Coronary artery (tissue), 2 donors: ENCODE measurements at regions not wholly inside any gene's neighbourhood (a gene's known extent, or its start where the extent isn't known, plus 50 kb on each side); places are given as distances from the start of the nearest gene placed in this dataset.

Source experiments
- DNase-seq: peaks from one replicate; pipeline ENCODE4 v3.0.0-alpha.2; 2017; ENCODE audit warnings: low spot score
- H3K27ac ChIP-seq, 2 donors: fragments of 200-600 bp; sonication (generic); one replicate each; pipeline ENCODE4 v1.5.1; 2016 to 2019
- H3K4me3 ChIP-seq: fragments of 200-600 bp; sonication (generic); 2 replicates; pipeline ENCODE4 v1.5.1; 2016; ENCODE audit warnings: mild to moderate bottlenecking, moderate library complexity
- TF ChIP-seq, protein P1 (sequence below): fragments of 200-600 bp; sonication (generic); IDR thresholded peaks from one replicate; pipeline ENCODE4 v1.5.1; 2019; ENCODE audit warnings: antibody characterized with exemption

GRCh38 chr13:73870036-73870741, 264.0 kb downstream of the KLF12 start:
- no peak for DNase-seq
- Histone ChIP-seq H3K27ac (no peak overlapping the region), H3K4me3 (no peak overlapping the region)
- TF ChIP-seq, protein P1, sequence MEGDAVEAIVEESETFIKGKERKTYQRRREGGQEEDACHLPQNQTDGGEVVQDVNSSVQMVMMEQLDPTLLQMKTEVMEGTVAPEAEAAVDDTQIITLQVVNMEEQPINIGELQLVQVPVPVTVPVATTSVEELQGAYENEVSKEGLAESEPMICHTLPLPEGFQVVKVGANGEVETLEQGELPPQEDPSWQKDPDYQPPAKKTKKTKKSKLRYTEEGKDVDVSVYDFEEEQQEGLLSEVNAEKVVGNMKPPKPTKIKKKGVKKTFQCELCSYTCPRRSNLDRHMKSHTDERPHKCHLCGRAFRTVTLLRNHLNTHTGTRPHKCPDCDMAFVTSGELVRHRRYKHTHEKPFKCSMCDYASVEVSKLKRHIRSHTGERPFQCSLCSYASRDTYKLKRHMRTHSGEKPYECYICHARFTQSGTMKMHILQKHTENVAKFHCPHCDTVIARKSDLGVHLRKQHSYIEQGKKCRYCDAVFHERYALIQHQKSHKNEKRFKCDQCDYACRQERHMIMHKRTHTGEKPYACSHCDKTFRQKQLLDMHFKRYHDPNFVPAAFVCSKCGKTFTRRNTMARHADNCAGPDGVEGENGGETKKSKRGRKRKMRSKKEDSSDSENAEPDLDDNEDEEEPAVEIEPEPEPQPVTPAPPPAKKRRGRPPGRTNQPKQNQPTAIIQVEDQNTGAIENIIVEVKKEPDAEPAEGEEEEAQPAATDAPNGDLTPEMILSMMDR = no peak

GRCh38 chr13:73865027-73865426, 269.2 kb downstream of the KLF12 start:
- TF ChIP-seq, protein P1 = no peak
- H3K27ac ChIP-seq = no peak overlapping the region

DNA sequence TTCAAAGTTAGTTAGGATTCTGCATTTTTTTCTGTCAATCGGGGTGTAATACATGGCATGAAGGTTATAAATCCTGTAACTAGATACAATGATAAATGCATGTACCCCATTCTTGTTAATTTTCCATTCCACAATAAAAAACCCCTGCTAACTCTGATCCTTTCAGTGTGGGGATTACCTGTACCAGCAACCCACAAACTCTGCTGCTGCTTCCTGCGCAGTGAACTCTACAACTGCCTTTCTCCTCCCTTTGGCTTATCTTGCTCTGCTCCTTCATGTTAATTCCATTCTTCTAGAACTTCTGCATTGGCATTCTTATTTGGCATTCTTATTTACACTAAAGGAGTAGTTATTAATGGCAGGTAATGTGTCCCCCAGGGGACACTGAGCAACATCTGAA, 273.1 kb downstream of the KLF12 start:
- DNase-seq = no peak
- H3K4me3 ChIP-seq = no peak overlapping the region
- TF ChIP-seq, protein P1 = no peak
- no peak overlapping the region for H3K27ac ChIP-seq

More at GRCh38 chr13:73865027-73865426, 269.2 kb downstream of the KLF12 start:
- H3K4me3 ChIP-seq = no peak overlapping the region
- DNase-seq = no peak

DNA sequence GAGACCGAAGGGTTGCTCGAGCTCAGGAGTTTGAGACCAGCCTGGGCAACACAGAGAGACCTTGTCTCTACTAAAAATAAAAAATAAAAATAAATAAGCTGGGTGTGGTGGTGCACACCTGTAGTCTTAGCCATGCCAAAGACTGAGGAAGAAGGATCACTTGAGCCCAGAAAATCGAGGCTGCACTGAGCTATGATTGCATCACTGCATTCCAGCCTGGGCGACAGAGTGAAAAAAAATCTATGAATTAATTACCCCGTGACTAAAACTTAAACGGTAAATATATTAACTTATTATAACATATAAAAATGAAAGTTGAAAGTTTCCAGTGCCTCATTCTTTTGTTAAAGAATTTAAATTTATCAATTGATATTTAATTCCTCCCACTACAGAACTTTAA, 273.7 kb downstream of the KLF12 start:
- no peak for DNase-seq
- Histone ChIP-seq H3K27ac (no peak overlapping the region), H3K4me3 (no peak overlapping the region)
- TF ChIP-seq, protein P1 = no peak

DNA sequence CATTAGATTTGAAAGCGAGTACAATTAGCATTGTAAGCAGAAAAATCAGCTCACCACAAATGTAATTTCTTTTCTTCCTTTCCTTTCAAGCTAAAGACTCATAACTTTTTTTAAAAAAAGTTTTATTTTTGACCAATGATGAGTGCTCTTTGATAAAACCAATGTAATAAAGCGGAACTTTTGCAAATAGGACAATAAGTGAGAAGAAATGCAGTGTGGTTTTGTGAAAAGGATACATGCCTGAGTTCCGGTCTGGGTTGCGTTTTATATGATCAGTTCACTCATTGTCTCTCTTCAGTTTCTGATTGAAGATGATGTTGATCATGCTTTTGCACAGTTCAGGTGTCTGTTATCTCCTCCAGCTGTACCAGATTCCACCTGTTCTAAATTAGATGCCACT, 274.4 kb downstream of the KLF12 start:
- Histone ChIP-seq H3K4me3 (no peak overlapping the region), H3K27ac (no peak overlapping the region)
- no peak for DNase-seq
- TF ChIP-seq, protein P1 = no peak

GRCh38 chr13:73857106-73857505, 277.1 kb downstream of the KLF12 start:
- DNase-seq = no peak
- TF ChIP-seq, protein P1 = no peak
- H3K27ac ChIP-seq = no peak overlapping the region
- no peak overlapping the region for H3K4me3 ChIP-seq

DNA sequence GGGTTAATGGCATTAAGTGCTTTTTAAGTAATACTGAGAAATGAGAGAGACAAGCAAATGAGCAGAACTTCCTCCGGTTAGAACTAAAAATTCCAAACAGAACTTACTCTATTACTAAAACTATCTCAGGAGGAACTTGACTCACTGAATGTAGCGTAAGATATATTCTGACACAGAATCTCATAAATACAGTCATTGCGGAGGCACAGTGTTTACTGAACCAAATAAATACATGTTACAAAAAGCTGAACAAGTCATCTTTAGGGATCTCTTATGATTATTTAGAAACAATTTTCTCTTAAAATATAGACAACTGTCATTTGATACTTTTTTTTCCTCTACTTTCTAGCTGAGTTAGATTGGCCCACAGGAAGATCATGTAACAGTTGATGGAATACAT, 283.1 kb downstream of the KLF12 start:
- Histone ChIP-seq H3K27ac (no peak overlapping the region), H3K4me3 (no peak overlapping the region)
- TF ChIP-seq, protein P1 = no peak
- no peak for DNase-seq
